GM19468 (cell line): ENCODE measurements at regions not wholly inside any gene's neighbourhood (a gene's known extent, or its start where the extent isn't known, plus 50 kb on each side); places are given as distances from the start of the nearest gene placed in this dataset.
"Not testable (repeated sequence)": the region's sequence is repeated elsewhere in the genome, so short reads cannot be mapped to it uniquely, and the experiment has no call there.

Experiments used
- ATAC-seq: cut with Tn5 transposase; IDR thresholded peaks from one replicate; pipeline ENCODE4 v1.9.1; 2021; ENCODE audit warnings: mild to moderate bottlenecking, moderate library complexity, moderate number of reproducible peaks; ENCODE audit not compliant: unreplicated experiment; ENCODE audit errors: extremely low read depth

DNA sequence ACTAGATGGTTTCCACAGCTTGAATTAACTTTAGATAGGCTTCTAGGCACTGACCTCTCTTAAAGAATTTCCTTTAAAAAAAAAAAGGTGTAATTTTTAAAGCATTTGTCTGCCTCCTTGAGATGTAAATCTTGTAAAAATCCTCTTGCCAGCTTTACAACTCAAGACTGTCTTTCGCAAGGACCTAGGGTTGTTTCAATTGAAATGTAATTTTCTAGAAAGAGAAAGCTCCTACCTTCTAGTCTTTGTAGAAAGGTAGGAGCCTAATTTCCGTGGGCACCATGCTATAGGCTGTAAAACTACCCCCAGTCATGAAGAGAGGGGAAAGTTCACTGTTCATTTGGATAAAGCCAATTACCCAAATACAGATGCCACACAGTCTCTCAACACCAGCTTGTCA is 228.8 kb upstream of the TMEM229A start:
- no peak for ATAC-seq

DNA sequence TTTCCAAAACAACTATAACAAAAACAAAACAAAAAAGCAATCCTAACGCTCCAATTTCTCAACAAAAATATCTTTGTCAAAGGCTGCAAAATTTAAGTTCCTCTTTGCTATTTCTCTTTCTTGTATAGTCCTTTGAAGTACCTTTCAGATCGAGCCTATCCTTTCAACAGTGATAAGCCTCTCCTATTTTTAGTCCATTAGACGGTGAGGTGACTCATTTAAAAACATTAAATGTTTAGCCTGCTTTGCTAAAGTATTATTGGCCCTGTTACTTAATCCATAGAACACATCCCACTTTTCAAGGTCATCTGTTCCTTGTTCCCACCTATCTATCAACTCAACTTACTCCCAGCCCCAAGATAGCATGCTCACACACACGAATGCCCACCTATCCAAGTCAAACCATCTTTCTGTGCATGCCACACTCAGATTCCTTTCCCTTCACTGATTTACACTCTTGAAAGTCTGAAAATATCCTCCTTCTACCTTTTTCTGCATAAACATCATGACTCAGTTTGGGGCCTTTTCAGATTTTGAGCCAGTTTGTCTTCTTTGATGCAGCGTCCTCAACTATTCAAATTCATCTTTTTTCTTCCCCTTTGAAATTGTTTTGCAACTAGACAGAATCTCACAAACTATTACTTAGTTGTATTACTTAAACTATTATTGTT is 224.9 kb upstream of the TMEM229A start:
- no peak for ATAC-seq

DNA sequence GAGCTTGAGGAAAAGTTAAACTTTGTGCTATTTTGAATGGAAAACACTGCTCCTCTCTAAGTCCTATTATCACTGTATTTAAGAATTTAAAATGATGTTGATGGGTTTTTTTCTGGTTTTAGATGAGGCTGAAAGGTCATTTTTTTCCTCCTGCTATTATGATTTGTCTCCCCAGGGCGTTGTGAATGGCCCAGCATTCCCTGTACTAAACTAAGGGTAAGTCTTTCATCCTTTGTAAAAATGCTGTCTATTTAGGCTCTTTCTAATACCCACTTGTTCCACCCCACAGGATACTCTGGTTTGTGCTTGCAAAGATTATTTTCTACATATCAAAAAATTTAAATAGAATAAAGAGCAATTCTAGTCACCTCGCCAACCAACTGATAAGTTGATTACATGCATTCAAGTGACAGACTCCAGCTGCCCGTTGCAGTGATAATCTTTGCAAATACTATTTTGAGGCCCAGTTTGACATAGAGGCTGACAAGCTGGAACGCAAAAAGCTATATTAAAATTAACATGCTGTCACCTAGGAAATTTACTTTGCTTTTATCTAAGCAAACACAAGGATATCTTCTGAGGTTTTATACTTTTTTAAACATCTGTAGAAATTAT is 222.3 kb upstream of the TMEM229A start:
- ATAC-seq, result no peak

- ATAC-seq, result no peak
Observed at GRCh38 chr7:124254396-124254795, 221.5 kb upstream of the TMEM229A start.

- ATAC-seq, result no peak
Observed at GRCh38 chr7:124251636-124252035, 218.8 kb upstream of the TMEM229A start.

DNA sequence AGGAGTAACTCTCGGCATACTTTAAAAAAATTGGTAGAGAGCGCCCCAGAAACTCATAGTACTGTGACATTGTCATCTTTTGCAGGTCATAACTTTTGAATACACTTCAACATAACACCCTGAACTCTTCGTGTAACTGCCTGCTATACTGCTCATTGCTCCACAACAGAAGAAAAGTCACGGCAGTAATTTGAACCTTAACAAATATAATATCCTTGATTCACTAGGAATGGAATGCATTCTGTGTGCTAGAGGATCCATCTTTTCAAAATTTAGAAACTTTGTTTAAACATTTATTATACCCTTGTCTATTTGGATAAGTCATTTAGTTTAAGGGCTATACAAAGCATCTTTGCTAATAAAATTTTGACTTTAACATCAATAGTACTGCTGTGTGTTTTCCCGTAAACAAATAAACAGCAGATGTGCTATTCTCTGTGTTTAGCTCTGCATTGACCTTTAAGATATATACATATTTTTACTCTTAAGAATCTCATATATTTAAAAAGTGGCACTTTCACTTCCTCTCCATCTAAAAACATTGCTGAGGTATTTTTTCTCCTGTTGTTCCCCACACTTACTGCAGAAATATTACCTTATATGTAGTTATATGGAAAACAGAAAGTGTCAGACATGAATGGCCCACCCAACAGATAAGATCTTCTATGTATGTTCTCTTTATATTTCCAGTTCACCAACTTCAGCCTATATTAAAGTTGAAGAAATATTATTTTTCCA is 217.6 kb upstream of the TMEM229A start:
- ATAC-seq, result no peak

DNA sequence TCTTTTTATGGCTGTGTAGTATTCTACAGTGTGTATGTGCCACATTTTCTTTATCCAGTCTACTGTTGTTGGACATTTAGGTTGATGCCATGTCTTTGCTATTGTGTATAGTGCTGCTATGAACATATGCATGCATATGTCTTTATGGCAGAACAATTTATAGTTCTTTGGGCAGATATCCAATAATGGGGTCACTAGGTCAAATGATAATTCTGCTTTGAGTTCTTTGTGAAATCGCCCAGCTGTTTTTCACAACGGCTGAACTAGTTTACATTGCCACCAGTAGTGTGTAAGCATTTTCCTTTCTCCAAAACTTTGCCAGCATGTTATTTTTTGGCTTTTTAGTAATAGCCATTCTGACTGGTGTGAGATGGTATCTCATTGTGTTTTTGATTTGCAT is 214.8 kb upstream of the TMEM229A start:
- no peak for ATAC-seq

- ATAC-seq, result no peak
Observed at GRCh38 chr7:124246262-124246863, 213.5 kb upstream of the TMEM229A start.

- not testable (repeated sequence) for ATAC-seq
Observed at GRCh38 chr7:124244469-124244868, 211.6 kb upstream of the TMEM229A start.

DNA sequence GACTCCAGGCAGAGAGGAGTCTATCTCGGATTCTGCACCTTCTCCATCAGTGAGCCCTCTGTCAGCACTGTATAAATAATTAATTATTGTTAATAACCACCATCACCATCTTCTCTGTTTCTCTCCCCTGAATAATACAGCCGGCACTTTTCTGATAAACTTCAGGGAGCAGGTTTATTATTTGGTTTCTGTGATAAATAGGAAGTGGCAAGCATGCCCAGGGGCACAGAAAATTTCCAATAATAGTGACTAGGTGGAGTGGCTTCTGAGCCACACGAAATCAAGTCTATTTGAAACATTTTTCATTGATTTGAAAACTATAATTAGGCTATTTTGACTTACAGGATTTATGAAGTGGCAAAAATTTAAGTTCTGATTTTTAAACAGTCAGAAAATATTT is 186.8 kb upstream of the TMEM229A start:
- no peak for ATAC-seq

DNA sequence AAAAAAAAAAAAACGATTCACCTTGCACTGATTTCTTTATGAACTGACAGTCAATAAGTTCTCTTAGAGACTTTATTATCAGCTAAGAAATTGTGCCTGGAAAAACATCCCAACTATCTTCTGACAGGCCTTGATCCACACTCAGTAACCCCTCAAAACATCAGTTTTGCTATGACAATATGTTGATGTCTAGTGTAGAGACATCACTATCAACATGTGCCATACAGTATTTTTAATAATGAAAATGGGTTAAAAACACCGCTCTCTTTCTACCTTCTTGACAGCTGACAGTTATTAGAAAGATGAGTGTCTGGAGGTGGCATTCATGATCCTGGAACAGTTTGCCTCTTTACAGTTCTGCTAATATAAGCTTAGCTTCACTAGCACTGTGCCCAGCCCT is 175.8 kb upstream of the TMEM229A start:
- no peak for ATAC-seq

DNA sequence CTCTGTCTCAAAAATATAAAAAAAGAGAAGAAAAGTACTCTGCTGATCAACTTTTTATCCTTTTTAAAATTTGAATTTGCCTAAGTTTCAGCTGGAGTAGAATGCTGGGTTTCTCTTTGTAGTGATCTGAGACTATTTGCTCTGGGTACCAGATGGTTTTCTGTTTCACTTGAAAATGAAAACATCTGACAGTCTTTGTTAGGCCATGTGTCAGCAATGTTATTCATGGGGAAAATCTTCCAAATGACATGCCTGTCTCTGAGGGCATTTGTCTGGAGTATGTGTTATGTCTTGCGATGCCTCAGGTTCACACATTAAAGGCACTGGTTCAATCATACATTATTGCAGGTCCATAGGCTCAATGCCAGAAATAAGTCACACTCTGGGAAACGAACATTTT is 175.3 kb upstream of the TMEM229A start:
- ATAC-seq, result no peak

GRCh38 chr7:124205526-124205925 is 172.7 kb upstream of the TMEM229A start:
- ATAC-seq, result no peak

DNA sequence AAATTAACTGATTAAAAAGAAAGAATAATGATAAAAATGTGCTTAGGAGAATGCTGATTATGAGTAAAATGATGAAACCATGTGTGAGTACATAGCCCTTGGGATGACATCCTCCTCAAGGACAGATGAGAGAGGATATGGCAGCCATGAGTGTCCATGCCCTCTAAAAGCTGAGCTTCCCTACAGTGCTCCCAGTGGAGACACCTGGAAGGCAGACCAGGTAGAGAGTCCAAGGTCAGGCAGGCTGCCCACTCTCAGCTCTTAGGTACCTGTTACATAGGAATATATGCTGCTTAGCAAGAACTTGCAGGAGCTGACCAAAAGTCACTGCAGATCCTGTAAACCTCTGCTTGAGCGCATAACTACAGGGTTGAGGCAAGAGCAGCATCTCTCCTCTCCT is 169.7 kb upstream of the TMEM229A start:
- ATAC-seq, result no peak

DNA sequence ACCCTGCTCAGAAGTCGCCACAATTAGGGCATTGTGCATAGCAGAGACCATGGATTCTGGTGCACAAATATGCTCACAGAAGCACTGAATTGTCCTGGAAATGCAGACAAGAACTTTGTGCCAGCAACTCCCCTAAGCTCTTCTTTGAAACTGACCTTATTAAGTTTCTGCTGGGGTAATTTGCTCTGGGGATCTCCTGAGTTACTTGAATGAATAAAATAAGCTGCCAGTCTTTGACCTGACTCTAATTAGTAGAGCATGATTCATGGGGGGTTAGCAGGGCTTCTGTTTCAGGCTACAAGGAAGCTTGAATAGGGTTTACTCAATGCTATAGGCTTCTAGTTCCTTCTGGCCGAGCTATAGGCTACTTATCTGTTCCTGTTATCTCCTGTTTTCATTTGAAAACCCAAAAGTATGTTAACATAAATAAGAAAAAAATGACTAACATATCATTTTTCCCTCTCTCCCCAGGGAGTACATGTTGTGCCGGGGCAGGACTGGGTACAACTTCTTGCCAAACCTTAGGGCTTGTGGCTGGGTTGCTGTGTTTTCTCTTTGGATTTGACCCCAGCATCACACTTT is 169.0 kb upstream of the TMEM229A start:
- no peak for ATAC-seq

- ATAC-seq, result no peak
Observed at GRCh38 chr7:124196519-124196918, 163.7 kb upstream of the TMEM229A start.

- no peak for ATAC-seq
Observed at GRCh38 chr7:124192885-124193284, 160.0 kb upstream of the TMEM229A start.

DNA sequence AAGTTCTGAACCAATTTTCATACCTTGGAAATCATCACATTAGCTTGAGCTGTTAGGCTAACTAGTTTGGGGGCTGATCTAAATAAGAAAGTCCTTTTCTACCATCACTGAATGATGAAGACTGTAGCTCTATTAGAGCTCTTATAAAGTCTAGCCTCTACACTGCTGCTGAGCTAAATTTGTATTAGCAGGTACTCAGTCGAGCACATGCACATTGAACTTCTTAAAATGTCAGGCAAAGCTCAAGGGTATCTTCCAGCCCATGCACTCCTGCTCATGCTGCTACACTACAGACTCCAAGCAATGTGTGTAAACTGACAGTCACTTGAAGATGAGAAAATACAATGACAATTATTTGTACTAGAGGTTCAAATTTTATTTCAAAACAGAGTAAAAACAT is 158.8 kb upstream of the TMEM229A start:
- no peak for ATAC-seq

- ATAC-seq, result no peak
Observed at GRCh38 chr7:124191030-124191429, 158.2 kb upstream of the TMEM229A start.

- ATAC-seq, result no peak
Observed at GRCh38 chr7:124188576-124188975, 155.7 kb upstream of the TMEM229A start.

DNA sequence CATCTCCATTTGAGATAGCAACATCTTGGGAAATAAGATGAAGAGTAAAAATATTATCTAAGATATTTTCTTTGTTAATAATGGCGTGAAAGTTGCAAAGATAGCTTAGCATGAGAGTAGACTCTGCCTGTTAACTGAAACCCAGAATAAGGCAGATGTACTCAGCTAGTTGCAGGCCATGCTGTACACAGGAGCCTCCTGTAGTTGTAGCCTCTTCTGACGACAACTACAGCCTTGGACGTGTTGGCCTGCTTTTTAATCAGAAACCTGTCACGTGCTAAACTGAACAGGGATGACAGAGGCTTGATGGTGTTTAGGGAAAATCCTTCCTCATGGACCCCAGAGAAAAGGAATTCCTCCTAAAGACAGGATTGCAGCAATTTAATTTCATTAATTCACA is 155.1 kb upstream of the TMEM229A start:
- no peak for ATAC-seq
